ENCODE measurements at regions not wholly inside any gene's neighbourhood (a gene's known extent, or its start where the extent isn't known, plus 50 kb on each side); places are given as distances from the start of the nearest gene placed in this dataset.

GRCh38 chr10:118497227-118497626 is 98.2 kb downstream of the PRLHR start:
- Histone ChIP-seq H3K9me3 (ENCODE audit: control insufficient read depth in 4 of 4, insufficient read depth in 3 of 4, low read length in 3 of 4) (peaks cover 0 to 2% (median 0%) of the 10 kb centered on the region in 4 donors), H3K27me3 (ENCODE audit: control insufficient read depth in 3 of 3, insufficient read depth in 3 of 3, low read length in 2 of 3) (no peaks in the 10 kb centered on the region), H3K4me1 (ENCODE audit: control insufficient read depth in 5 of 5, insufficient read depth in 5 of 5, low read length in 5 of 5) (no peaks in the 10 kb centered on the region), H3K36me3 (ENCODE audit: control insufficient read depth in 4 of 4, insufficient read depth in 4 of 4, low read length in 4 of 4) (no peaks in the 10 kb centered on the region), H3K9ac (ENCODE audit: insufficient read depth in 1 of 2, low read length in 2 of 2) (no peak overlapping the region), H3K27ac (ENCODE audit: low read depth in 1 of 2, low read length in 1 of 2) (no peak overlapping the region), H3K4me3 (no peak overlapping the region)
- DNase-seq: no peak
- no peak for ATAC-seq (ENCODE audit: insufficient read depth, low FRiP score)
- WGBS, 2 donors: 80 to 86% methylated on average over 8 of the region's 8 CpGs
- no peak for TF ChIP-seq CTCF (IDR thresholded peaks at IDR 0.05; ENCODE audit: control extremely low read depth, extremely low read depth)

- H3K9me3 ChIP-seq (ENCODE audit: control insufficient read depth in 4 of 4, insufficient read depth in 3 of 4, low read length in 3 of 4): no peaks in the 10 kb centered on the region
- ATAC-seq (ENCODE audit: insufficient read depth, low FRiP score) (no peak), DNase-seq (no peak)
- H3K4me3 ChIP-seq: no peak overlapping the region
- 56 to 75% methylated on average over 3 of the region's 3 CpGs for WGBS, 2 donors
- no peak overlapping the region for H3K27ac ChIP-seq (ENCODE audit: low read depth in 1 of 2, low read length in 1 of 2)
- TF ChIP-seq CTCF (IDR thresholded peaks at IDR 0.05; ENCODE audit: control extremely low read depth, extremely low read depth): no peak
- no peaks in the 10 kb centered on the region for H3K4me1 ChIP-seq (ENCODE audit: control insufficient read depth in 5 of 5, insufficient read depth in 5 of 5, low read length in 5 of 5)
- no peaks in the 10 kb centered on the region for H3K27me3 ChIP-seq (ENCODE audit: control insufficient read depth in 3 of 3, insufficient read depth in 3 of 3, low read length in 2 of 3)
- no peak overlapping the region for H3K9ac ChIP-seq (ENCODE audit: insufficient read depth in 1 of 2, low read length in 2 of 2)
- no peaks in the 10 kb centered on the region for H3K36me3 ChIP-seq (ENCODE audit: control insufficient read depth in 4 of 4, insufficient read depth in 4 of 4, low read length in 4 of 4)
Observed at GRCh38 chr10:118496525-118496924, 98.9 kb downstream of the PRLHR start.

GRCh38 chr10:118495499-118495898 is 99.9 kb downstream of the PRLHR start:
- no peak for DNase-seq
- Histone ChIP-seq H3K27me3 (ENCODE audit: control insufficient read depth in 3 of 3, insufficient read depth in 3 of 3, low read length in 2 of 3) (no peaks in the 10 kb centered on the region), H3K36me3 (ENCODE audit: control insufficient read depth in 4 of 4, insufficient read depth in 4 of 4, low read length in 4 of 4) (no peaks in the 10 kb centered on the region), H3K27ac (ENCODE audit: low read depth in 1 of 2, low read length in 1 of 2) (no peak overlapping the region), H3K4me1 (ENCODE audit: control insufficient read depth in 5 of 5, insufficient read depth in 5 of 5, low read length in 5 of 5) (no peaks in the 10 kb centered on the region), H3K9me3 (ENCODE audit: control insufficient read depth in 4 of 4, insufficient read depth in 3 of 4, low read length in 3 of 4) (no peaks in the 10 kb centered on the region), H3K9ac (ENCODE audit: insufficient read depth in 1 of 2, low read length in 2 of 2) (no peak overlapping the region), H3K4me3 (no peak overlapping the region)
- no peak for TF ChIP-seq CTCF (IDR thresholded peaks at IDR 0.05; ENCODE audit: control extremely low read depth, extremely low read depth)
- 88 to 92% methylated on average over 2 of the region's 2 CpGs for WGBS, 2 donors
- no peak for ATAC-seq (ENCODE audit: insufficient read depth, low FRiP score)

- no peak for ATAC-seq (ENCODE audit: insufficient read depth, low FRiP score)
- H3K27ac ChIP-seq (ENCODE audit: low read depth in 1 of 2, low read length in 1 of 2): no peak overlapping the region
- no peaks in the 10 kb centered on the region for H3K4me1 ChIP-seq (ENCODE audit: control insufficient read depth in 5 of 5, insufficient read depth in 5 of 5, low read length in 5 of 5)
- no peaks in the 10 kb centered on the region for H3K27me3 ChIP-seq (ENCODE audit: control insufficient read depth in 3 of 3, insufficient read depth in 3 of 3, low read length in 2 of 3)
- H3K9ac ChIP-seq (ENCODE audit: insufficient read depth in 1 of 2, low read length in 2 of 2): no peak overlapping the region
- H3K9me3 ChIP-seq (ENCODE audit: control insufficient read depth in 4 of 4, insufficient read depth in 3 of 4, low read length in 3 of 4): peaks cover 0 to 7% (median 0%) of the 10 kb centered on the region in 4 donors
- no peaks in the 10 kb centered on the region for H3K36me3 ChIP-seq (ENCODE audit: control insufficient read depth in 4 of 4, insufficient read depth in 4 of 4, low read length in 4 of 4)
- WGBS, 2 donors: 27 to 74% methylated on average over 1 of the region's 1 CpG
- no peak for DNase-seq
- no peak for TF ChIP-seq CTCF (IDR thresholded peaks at IDR 0.05; ENCODE audit: control extremely low read depth, extremely low read depth)
- no peak overlapping the region for H3K4me3 ChIP-seq
Observed at GRCh38 chr10:118491055-118491454, 104.4 kb downstream of the PRLHR start.
